Activated T-cell treated with anti-CD3 and anti-CD28 coated beads, Interleukin-2, amount 50 U/mL, for 1 hour (primary cell): ENCODE measurements at regions not wholly inside any gene's neighbourhood (a gene's known extent, or its start where the extent isn't known, plus 50 kb on each side); places are given as distances from the start of the nearest gene placed in this dataset.

Source experiments
- DNase-seq: peaks from one replicate; pipeline ENCODE4 v3.0.0-alpha.2; 2020

DNA sequence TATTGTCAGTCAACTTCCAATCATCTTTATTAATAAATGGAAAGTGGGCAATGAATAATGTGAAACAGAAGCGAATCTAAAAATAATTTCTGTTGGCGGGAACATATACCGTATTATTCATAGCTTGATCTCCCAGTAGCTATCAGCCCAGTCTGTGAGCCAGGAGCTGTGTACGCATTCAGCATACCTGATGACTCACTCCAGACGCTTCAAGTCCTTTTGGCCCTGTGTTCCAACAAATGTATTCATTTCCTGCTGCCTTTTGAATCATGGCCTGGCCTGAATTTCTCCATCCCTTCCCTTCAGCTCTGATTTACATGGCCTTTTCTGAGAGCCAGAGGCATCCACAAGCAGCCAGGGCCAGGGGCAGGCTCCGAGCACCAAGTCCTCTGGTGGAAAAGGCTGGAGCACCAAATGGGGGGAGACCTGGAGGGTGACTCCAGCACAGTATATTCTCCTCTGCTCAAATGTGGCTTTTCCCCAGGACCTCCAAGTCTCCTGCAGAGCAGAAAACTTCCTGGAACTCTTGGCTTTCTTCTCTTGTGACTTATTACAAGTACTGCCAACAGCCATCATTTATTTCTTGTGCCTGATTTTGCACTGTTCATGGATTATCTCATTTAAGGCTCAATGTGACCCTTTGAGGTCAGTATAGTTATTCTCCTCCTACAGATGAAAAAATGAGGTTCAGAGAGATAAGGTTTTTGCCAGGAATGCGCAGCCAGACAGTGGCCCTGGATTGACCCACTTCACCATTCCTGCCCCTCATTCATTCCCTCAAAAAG, 108.7 kb downstream of the EN1 start:
- no peak for DNase-seq

DNA sequence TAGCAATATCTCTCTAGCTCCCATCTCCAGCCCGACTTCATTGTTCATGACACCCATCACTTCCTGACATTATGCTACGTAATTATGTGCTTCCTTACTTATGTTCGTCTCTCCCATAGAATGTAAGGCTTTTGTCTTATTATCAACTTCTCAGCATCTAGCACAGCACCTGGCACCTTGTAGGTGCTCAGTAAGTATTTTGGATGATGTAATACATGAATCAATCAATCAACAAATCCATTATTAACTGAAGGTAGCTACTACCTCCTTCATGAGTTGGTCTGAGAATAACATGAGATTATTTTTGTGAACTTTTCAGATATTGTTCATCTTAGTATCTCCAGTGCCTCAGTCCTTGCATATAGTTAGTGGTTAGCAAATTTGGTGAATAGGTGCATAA, 109.3 kb downstream of the EN1 start:
- DNase-seq, result no peak

DNA sequence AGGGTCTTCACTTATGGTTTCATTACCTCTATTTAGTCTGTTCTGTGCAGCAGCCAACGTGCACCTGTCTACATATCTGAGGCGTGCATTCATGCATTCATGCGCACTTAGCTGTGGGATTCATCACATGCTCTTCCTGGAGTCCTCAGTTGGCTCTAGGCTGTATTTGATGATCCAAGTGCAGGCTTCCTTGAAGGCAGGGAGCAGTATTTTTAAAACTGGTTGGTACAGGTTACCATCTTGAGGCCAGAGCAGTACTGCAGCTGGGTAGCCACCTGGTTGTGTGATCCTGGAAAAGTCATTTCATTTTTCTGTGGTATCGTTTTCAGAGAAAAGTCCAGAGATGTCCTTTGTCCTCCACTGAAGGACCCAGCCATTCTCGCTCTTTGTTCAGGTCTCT, 109.8 kb downstream of the EN1 start:
- no peak for DNase-seq

DNA sequence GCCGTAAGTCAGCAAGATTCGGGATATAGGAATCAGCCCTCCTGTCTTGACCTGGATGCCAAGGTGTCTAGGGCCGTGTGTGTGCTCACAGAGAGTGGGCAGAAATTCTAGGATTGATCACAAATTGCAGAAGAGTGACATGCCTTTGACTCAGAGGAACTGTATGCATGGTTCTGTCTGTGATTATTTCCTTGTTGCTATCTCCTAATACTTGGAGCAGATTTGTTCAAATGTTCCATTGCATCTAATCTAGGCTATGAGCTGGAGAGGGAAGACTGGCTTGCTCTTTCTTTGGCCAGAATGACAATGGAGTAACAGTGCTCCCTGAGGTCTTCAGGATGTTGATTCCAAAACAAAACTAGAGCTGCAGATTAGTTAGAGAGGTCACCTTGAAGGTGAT, 115.0 kb downstream of the EN1 start:
- no peak for DNase-seq

DNA sequence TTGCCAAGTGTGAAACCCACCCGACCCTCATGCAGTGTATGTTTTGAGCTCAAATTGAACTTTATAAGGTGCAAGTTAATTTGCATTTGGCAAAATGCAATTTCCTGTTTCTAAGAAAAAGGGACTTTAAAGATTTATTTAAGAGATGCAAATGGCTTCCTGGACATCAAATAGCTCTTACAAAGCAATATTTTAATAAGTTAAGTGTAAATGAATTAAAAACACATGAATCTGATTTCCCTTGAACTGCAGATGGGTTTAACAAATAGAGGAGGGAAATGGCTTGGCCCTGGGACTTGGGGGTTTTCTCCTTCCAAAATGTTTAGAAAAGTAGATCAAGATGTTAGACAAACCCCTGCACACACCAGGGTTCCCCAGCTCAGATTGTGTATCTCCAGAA, 116.0 kb downstream of the EN1 start:
- no peak for DNase-seq

DNA sequence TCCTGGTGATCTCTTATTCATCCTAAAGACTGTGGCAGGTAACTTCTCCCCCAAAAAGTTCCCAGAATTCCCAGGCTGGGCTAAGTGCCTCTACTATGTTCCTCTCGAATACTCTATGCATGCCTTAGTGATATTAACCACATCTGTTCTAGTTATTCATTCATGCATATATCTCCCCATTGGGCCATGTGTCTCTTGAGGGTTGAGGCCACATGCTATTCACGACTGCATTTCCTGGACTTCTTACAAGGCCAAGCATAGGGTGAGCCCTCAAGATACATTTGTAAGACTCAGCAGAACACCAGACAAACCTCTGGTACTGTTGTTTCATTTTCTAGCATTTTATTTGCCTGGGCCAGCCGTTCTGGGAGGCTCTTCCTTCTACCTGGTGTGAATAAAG, 117.0 kb downstream of the EN1 start:
- no peak for DNase-seq

DNA sequence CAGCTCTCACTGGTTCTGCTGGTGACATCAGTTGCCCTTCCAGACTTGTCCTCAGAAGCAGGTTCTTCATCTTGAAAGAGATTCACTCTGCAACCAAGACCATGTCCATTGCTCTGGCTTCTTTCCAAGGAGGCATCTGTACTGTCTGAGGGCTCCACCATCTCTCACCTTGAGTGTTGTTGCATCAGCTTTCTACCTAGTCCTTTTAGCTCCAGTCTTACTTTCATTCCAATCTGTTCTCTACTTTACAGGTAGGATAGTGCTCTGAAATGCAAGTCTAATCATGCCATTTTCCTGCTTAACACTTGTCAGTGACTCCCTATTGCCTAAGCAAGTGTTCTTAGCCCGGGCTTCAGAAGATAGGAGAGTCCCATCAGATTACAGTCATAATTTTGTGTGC, 117.7 kb downstream of the EN1 start:
- DNase-seq, result no peak

DNA sequence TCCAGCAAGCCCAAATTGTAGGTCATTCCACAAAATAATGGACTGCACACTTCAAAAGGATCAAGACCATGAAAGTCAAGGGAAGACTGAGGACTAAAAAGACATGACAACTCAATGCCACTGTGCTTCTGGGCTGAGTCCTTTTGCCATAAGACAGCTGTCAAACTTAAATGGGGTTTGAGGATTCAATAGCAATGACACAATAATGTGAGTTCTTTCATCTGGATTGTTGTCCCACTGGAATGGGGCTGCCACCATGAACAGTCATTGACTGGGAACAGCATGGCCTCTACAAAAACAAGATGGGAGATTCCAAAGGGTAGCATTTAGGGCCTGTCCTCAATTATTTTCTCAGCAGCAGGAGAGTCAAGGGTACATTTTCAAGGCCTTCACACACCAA, 118.5 kb downstream of the EN1 start:
- DNase-seq, result no peak

DNA sequence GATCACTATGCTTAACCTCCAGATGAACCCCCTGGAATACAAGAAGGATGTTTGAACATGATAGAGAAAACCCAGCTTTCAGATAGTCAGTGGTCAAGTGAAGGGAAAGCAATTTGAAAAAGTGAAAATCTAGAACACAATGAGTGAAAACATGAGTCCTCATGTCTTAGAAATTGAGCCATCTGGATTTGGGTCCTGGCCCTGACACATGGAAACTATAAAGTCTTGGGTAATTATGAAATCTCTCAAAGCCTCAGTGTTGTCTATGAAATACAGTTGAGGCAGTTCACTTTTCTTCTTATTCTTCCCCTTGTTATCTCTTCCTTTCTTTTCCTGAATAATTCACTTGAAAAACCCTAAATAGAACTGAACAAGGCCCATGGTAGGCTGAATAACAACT, 120.6 kb downstream of the EN1 start:
- no peak for DNase-seq

DNA sequence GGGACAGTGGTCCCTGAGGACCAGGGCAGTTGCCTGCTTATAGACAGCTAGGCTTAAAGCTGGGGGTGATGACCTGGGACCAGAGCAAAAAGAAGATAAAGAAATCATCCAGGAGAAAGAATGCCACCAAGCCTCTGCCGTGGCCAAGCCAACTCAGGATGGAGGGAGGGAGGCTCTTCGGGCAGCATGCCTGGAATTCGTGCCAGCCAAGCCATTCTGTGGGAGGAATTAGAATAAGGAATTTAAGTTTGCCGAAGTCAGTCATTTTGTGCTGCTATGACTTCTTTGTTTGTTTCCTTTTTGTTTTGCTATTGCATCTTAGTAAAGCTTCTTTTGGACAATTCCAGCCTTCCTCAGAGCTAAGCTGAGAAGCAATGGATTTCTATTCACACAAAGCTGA, 124.1 kb downstream of the EN1 start:
- no peak for DNase-seq

DNA sequence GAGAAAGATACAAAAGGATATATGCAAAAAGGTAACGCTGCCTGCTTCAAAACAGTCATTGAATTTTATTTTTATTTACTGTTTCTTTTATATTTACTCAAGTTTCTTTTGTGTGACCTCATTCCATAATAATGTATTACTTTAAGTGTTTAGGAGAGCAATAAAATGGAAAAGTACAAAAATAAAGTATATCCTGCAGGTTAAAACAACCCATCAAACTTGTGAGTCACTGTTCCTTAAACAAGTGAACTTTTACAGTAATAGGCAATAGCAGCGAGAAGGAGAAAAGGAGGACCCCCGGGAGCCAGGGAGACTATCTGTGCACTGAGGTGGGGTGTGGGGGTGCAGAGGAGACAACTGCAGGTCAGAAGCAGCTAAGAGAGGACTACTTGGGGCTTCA, 124.5 kb downstream of the EN1 start:
- DNase-seq, result no peak

DNA sequence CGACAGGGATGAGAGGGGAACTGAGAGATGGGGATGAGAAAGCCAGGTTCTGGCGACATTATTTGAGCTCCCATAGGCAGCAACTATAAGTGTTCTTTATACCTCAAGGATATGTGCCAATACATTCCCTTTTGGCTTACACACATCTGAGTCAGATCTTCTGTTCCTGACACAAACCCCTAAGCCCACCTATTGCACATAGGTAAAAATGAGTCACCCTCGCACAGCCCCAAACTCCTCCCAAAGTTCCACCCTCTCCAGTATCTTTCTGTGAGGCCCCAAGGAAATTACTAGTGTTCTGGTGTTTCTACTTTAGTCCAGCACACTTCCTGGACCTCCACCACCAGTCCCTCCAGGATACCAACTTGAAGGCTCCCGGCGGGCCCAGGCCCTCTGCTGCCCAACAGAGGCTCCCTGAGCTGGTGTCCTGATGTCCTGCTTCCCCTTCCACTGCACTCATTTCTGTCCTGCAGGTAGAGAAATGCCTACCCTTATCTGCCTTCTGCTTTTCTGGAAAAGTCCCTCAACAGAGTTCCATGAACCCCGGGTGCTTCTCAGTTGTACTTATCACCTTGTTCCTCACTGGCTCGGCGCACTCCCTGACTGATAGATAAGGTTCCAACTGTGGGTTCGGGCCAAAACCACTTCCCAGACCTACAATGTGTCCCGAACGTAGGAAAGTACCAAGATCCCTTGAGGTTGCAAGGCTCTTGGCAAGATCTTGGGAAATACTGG, 125.5 kb downstream of the EN1 start:
- no peak for DNase-seq

DNA sequence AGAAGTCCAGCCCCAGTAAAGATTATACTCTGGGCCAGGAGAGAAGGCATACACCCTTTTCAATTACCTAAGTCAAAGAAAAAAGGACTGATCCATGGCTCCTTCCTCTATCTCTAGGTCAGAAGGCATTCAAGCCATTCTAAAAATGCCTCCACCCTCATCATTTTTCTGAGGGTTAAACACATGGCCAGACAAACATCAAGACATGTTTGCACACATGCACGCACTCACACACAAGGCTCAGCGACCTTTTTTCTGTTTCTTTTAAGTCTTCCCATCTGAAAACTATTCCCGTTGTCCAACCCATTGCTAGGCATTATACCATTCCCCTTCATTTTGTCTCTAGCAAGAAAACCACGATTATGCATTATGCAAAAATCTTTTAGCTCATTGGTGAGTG, 126.6 kb downstream of the EN1 start:
- DNase-seq, result no peak

DNA sequence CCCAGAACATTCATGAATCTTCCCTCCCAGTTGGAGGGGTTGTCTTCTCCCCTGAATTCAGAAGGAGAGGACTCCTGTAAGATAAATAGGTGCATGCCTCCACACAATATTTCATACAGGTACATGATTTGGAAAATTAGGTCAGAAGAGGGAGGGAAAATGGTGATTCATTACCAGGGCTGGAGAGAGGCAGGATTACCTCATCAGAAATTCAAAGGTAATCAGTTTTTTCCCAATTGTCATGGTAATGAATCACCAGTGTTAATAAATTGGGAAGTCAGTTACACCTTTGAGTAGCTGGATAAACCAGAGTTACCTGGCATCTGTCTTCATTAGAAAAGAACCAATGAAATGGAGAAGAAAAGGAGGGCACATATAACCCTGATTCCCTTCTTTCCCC, 128.5 kb downstream of the EN1 start:
- DNase-seq, result no peak

DNA sequence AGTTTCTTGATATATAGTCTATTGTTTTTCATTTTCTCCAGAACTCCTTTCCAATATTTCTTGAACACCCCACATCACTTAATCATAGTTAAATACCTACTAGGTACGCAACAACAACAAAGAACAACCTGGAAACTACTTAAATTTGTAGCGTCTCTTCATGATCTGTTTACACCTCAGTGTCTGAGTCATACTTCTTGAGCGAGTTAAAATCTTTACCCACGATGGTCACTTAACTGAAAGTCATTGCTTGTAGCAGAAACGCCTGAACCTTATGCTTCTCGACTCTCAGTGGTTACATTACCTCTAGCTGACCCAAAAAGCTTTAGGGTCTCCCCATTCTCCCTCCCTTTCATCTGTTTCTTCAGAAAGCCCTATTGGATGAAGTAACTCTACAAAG, 131.3 kb downstream of the EN1 start:
- DNase-seq, result no peak

DNA sequence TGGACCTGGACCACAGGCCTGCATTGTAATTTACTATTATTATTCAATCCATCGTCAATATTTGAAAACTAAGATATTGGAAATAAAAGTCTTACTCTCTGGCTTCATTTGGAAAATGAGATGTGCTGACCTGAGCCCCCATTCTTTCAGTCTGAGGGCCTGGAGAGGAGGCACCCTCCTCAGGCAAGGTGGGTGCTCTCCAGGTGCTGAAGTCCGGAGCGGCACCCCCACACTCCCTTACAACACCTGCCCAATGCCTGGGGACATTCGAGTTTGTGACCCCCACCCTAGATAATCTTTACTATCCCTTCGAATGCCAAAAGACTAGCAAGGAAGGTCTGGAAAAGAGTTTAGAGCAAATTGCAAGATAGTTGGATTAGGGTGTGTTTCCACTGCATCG, 133.3 kb downstream of the EN1 start:
- no peak for DNase-seq

DNA sequence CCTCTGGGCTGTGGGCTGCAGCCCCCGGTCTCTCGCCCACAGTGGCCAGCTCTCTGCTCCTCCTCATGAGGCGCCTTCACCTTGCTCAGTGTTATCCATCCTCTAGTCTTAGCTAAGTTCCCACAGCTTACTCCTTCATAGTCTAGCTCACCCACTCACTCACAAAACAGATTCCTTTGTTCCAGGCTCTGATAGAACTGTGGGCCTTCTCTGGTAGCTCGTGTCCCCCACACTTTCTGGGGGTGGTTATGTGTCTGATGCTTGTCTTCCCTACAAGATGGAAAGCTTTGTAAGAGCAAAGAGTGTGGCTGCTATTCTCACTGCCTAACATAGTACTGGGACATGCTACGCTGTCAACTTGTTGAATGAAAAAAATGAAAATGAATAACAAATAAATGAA, 135.8 kb downstream of the EN1 start:
- no peak for DNase-seq

DNA sequence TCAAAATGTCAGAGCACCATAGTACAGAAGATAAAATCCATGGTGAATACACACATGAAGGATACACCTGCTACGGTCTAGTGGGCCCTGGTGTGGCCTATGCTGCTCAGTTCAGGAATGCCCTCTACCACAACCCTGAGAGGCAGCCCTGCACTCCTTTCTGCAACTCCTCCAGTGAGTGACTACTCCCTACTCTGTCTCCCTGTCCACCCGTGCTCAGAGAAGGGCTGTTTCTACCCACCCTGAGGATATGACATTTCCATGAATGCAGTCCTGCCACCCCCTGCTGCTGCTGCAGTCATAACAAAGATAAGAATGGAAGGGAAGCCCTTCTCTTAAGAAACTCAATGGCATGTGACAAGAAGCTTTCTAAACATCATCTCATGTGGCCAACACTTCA, 137.0 kb downstream of the EN1 start:
- no peak for DNase-seq

DNA sequence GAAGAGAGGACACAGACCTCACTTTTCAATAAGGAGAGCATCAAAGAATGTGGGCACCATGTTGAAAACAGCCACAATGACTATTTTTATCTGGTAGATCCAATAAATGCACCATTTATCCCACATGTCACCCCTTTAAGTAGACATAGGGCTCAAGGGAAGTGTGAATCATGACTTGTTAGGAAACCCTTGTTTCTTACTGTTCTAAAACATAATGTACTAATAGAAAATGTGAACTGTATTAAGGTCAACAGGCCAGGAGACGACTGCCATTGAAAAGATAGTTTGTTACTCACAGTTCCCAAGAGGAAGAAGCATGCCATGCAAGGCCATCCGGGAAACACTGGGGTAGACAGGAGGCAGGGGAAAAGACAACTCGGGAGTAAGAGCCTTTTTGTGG, 137.7 kb downstream of the EN1 start:
- DNase-seq, result no peak

DNA sequence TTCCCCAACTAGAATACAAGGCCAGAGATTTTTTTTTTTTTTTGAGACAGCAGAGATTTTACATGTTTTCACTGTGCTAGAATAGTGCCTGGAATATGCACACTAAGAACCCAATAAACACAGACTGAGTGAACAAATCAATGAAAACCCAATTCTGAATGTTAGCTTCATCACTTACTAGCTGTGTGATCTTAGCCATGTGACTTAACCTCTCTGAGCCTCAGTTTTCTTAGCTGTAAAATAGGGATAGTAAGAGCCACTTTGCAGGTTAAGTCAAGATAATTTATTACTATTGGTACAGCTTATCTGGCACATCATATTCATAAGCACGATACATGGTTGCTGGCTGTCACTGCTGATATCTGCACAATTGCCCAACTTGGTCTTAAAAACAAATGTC, 140.6 kb downstream of the EN1 start:
- DNase-seq, result no peak

DNA sequence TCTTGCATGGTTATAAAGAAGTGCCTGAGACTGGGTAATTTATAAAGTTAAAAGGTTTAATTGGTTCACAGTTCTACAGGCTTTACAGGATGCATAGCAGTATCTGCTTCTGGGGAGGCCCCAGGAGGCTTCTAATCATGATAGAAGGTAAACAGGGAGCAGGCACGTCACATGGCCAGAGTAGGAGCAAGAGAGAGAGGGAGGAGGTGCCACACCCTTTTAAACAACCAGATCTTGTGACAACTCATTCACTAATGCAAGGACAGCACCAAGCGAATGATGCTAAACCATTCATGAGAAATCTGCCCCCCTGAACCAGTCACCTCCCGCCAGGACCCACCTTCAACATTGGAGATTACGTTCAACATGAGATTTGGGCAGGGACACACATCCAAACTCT, 141.1 kb downstream of the EN1 start:
- DNase-seq, result no peak

DNA sequence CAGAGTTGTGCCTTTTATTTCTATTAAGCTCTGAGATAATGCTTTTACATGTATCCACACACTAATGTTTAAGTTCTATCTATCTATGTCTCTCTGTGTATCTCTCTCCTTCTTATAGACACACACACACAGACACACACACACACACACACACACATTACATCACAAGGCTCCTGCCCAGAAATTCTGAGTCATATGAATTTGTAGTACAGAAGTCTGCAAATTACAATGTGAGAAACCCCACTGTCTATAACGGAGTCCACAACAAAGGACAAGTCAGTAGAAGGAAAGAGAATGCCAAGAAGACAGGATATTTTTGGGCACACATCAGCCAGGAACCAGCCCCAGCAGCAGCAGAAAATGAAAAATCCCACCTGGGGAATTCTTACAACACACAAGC, 142.4 kb downstream of the EN1 start:
- DNase-seq, result no peak

DNA sequence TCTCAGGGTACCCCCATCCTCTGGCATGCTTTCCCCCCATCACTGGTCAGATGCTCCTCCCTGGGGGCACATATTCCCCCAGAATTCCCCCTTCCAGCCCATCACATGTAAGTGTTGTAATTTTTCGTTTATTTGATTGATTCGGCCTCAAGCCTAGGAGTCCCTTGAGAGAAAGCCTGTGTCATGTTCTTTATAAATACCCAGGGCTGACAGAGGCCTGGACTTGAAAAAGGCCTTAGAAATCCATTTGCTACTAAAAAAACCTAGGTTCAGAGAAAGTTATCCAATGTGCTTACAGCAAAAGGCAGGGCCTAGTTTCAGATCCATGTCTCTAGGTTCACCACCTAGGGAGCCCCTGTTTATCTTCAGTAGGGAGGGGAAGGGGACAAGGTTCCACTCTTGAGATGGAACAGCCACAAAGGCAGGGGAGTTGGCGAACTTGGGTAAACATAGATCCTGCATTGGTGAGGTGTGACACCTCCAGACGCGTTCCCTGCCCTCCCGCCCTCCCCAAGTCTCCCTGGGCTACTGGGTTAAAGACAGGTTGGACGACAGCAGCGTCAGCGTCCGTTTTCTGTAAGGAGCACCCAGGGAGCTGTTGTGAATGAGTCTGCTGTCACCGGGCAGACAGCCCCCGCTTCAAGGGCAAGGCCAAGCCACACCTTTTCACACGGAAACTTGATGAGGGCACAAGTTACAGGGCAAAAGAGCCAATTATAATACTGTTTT, 147.8 kb downstream of the EN1 start:
- DNase-seq, result no peak

DNA sequence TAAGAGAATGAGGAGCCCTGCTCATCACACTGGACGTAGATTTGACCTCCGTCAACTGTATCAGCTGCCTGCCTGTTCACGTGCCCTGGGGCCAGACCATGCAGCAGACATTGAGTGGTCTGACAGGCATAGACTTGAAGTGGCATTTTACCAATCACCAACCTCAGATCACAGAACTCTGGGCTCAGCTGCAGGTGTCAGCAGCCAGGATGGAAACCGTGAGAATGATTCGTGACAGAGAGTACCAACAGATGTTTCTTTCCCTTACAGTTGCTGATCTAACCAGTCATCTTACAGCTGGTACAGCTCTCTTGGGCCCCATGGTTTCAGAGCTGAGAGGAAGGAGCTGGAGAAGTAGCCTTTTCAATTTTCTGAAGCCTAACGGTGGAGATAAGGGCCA, 148.9 kb downstream of the EN1 start:
- no peak for DNase-seq
